Neutrophil (primary cell): ENCODE measurements at regions not wholly inside any gene's neighbourhood (a gene's known extent, or its start where the extent isn't known, plus 50 kb on each side); places are given as distances from the start of the nearest gene placed in this dataset.

ENCODE experiments used
- H3K27ac ChIP-seq: fragments of 200-600 bp; sonication (generic); 2 replicates; pipeline ENCODE4 v1.5.1; 2016; ENCODE audit warnings: mild to moderate bottlenecking, moderate library complexity
- H3K27me3 ChIP-seq: fragments of 200-600 bp; sonication (generic); 2 replicates; pipeline ENCODE4 v1.6.0; 2016; ENCODE audit warnings: mild to moderate bottlenecking
- H3K36me3 ChIP-seq: fragments of 200-600 bp; sonication (generic); 2 replicates; pipeline ENCODE4 v1.5.1; 2017
- H3K4me1 ChIP-seq, 2 experiments: fragments of 200-600 bp in 1 of 2; sonication (generic) in 1 of 2; 1 replicate in 1 of 2; 2 replicates in 1 of 2; pipeline versions ENCODE4 v1.5.1 to v1.6.1; 2013 to 2016; ENCODE audit warnings: low read depth in 1 of 2, low read length in 1 of 2, mild to moderate bottlenecking in 1 of 2, moderate library complexity in 1 of 2; ENCODE audit not compliant: control insufficient read depth in 1 of 2, insufficient read depth in 1 of 2
- H3K4me3 ChIP-seq, 2 experiments: fragments of 200-600 bp in 1 of 2; sonication (generic) in 1 of 2; 1 replicate in 1 of 2; 2 replicates in 1 of 2; pipeline ENCODE4 v1.5.1; 2013 to 2016; ENCODE audit warnings: low read depth in 1 of 2, low read length in 1 of 2, mild to moderate bottlenecking in 1 of 2, moderate library complexity in 1 of 2
- H3K9me3 ChIP-seq: fragments of 200-600 bp; sonication (generic); 2 replicates; pipeline ENCODE4 v1.5.1; 2016
- CTCF ChIP-seq: fragments of 200-600 bp; sonication (generic); IDR thresholded peaks from 2 replicates; pipeline ENCODE4 v1.5.1; 2016; ENCODE audit warnings: antibody characterized with exemption

- H3K4me1 ChIP-seq, result no peaks in the 10 kb centered on the region
- H3K9me3 ChIP-seq, result peaks cover 3% of the 10 kb centered on the region
- H3K27ac ChIP-seq, result no peak overlapping the region
- TF ChIP-seq CTCF, result no peak
- H3K4me3 ChIP-seq, result no peak overlapping the region
- no peaks in the 10 kb centered on the region for H3K27me3 ChIP-seq
- no peaks in the 10 kb centered on the region for H3K36me3 ChIP-seq
Measured at GRCh38 chr10:83178526-83178925, 960.8 kb upstream of the GHITM start.

GRCh38 chr10:83179371-83179770 lies 959.9 kb upstream of the GHITM start:
- no peak overlapping the region for H3K27ac ChIP-seq
- no peaks in the 10 kb centered on the region for H3K27me3 ChIP-seq
- H3K4me3 ChIP-seq, result no peak overlapping the region
- TF ChIP-seq CTCF, result no peak
- no peaks in the 10 kb centered on the region for H3K36me3 ChIP-seq
- H3K4me1 ChIP-seq, result no peaks in the 10 kb centered on the region
- H3K9me3 ChIP-seq, result peaks cover 3% of the 10 kb centered on the region

- no peak for TF ChIP-seq CTCF
- no peaks in the 10 kb centered on the region for H3K27me3 ChIP-seq
- no peaks in the 10 kb centered on the region for H3K4me1 ChIP-seq
- no peak overlapping the region for H3K27ac ChIP-seq
- no peak overlapping the region for H3K4me3 ChIP-seq
- H3K9me3 ChIP-seq, result peaks cover 3% of the 10 kb centered on the region
- no peaks in the 10 kb centered on the region for H3K36me3 ChIP-seq
Measured at GRCh38 chr10:83182076-83182475, 957.2 kb upstream of the GHITM start.

- Histone ChIP-seq H3K36me3 (no peaks in the 10 kb centered on the region), H3K4me1 (no peaks in the 10 kb centered on the region), H3K9me3 (no peaks in the 10 kb centered on the region), H3K27ac (no peak overlapping the region), H3K27me3 (no peaks in the 10 kb centered on the region), H3K4me3 (no peak overlapping the region)
- no peak for TF ChIP-seq CTCF
Measured at GRCh38 chr10:83184641-83185040, 954.7 kb upstream of the GHITM start.

- no peak for TF ChIP-seq CTCF
- Histone ChIP-seq H3K4me1 (no peaks in the 10 kb centered on the region), H3K36me3 (no peaks in the 10 kb centered on the region)
Measured at GRCh38 chr10:83190614-83191013, 948.7 kb upstream of the GHITM start.

GRCh38 chr10:83193026-83193425 lies 946.3 kb upstream of the GHITM start:
- TF ChIP-seq CTCF, result no peak
- no peaks in the 10 kb centered on the region for H3K36me3 ChIP-seq
- no peaks in the 10 kb centered on the region for H3K27me3 ChIP-seq
- H3K27ac ChIP-seq, result no peak overlapping the region
- no peaks in the 10 kb centered on the region for H3K4me1 ChIP-seq
- H3K4me3 ChIP-seq, result no peak overlapping the region
- no peaks in the 10 kb centered on the region for H3K9me3 ChIP-seq

More at GRCh38 chr10:83190614-83191013, 948.7 kb upstream of the GHITM start:
- Histone ChIP-seq H3K4me3 (no peak overlapping the region), H3K27ac (no peak overlapping the region), H3K9me3 (no peaks in the 10 kb centered on the region), H3K27me3 (no peaks in the 10 kb centered on the region)
